ENCODE measurements at regions not wholly inside any gene's neighbourhood (a gene's known extent, or its start where the extent isn't known, plus 50 kb on each side); places are given as distances from the start of the nearest gene placed in this dataset.

Small RNA genes lying in the stretch of these regions (small RNA-seq; reads per million reads assigned to genes)
- 0 reads per million in 7 experiments for gene AC091895.1
- 0 reads per million in 7 experiments for gene AC091912.1
- 0 reads per million in 7 experiments for gene AC091912.2
- 0 reads per million in 7 experiments for gene AC091932.2
- gene AC091932.4 = 0 reads per million in 7 experiments
- gene AC091953.1 = 0 reads per million in 7 experiments
- gene AC091953.2 = 0 reads per million in 7 experiments
- gene AC091953.3 = 0 to 9.0 (median 0) reads per million in 7 experiments
- 0 reads per million in 7 experiments for gene AC091953.5
- 0 reads per million in 7 experiments for gene AC091965.3
- gene RNU1-76P = 0 reads per million in 7 experiments

Data from SK-N-SH (cell line).